MM.1S (cell line): ENCODE measurements at regions not wholly inside any gene's neighbourhood (a gene's known extent, or its start where the extent isn't known, plus 50 kb on each side); places are given as distances from the start of the nearest gene placed in this dataset.

Source experiments
- EZH2 ChIP-seq: fragments of 300-600 bp; sonication (generic); optimal IDR thresholded peaks from 2 replicates; pipeline ENCODE3; 2017; ENCODE audit warnings: low read depth, mild to moderate bottlenecking, antibody characterized with exemption, low read length, mixed read lengths
- EZH2phosphoT487 ChIP-seq: fragments of 300-600 bp; sonication (generic); IDR thresholded peaks from 2 replicates; pipeline ENCODE4 v1.6.1; 2018; ENCODE audit warnings: antibody characterized with exemption, low read length
- TF ChIP-seq, protein P1 (sequence below): fragments of 300-600 bp; sonication (generic); IDR thresholded peaks from 2 replicates; pipeline ENCODE4 v1.5.1; 2016; ENCODE audit warnings: antibody characterized with exemption, low read length, mixed read lengths

DNA sequence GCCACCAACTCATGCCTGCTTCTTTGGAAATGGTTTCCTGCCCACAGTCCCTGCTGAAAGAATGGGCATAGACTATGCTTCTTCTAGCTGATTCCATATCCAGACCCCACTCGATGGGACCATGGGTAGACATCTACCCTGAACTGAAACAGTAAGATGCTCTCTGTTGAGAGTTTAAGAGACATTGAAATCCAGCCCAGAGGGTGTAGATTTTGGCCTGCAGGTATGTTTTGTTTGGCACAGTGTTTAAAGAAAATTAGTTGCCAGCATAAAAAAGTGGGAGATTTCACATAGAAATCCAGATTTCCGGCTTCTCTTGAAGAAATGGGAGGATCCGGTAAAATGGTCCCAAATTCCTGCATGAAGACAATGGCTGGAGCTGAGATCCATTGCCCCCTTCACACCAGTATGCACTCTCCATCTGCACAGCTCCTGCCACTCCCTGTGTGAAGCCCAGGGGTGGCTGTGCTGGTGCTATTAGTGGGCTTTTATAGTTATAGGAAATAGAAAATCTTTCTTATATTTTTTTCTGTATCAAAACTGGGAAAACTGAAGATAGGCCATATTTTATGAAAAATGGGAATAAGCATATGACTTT is 218.1 kb downstream of the PTEN start:
- TF ChIP-seq EZH2phosphoT487: no peak
- TF ChIP-seq, protein P1, sequence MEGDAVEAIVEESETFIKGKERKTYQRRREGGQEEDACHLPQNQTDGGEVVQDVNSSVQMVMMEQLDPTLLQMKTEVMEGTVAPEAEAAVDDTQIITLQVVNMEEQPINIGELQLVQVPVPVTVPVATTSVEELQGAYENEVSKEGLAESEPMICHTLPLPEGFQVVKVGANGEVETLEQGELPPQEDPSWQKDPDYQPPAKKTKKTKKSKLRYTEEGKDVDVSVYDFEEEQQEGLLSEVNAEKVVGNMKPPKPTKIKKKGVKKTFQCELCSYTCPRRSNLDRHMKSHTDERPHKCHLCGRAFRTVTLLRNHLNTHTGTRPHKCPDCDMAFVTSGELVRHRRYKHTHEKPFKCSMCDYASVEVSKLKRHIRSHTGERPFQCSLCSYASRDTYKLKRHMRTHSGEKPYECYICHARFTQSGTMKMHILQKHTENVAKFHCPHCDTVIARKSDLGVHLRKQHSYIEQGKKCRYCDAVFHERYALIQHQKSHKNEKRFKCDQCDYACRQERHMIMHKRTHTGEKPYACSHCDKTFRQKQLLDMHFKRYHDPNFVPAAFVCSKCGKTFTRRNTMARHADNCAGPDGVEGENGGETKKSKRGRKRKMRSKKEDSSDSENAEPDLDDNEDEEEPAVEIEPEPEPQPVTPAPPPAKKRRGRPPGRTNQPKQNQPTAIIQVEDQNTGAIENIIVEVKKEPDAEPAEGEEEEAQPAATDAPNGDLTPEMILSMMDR: no peak
- TF ChIP-seq EZH2: no peak
